Astrocyte (in vitro differentiated cells and primary cell): ENCODE measurements at regions not wholly inside any gene's neighbourhood (a gene's known extent, or its start where the extent isn't known, plus 50 kb on each side); places are given as distances from the start of the nearest gene placed in this dataset.

Experiments used
- DNase-seq: peaks from one replicate; pipeline ENCODE4 v3.0.0-alpha.2; 2010; ENCODE audit warnings: low read depth
- FAIRE-seq: peaks from 2 replicates; lab custom pipeline; 2011; peaks lifted over from hg19 to GRCh38; lab: Jason Lieb, UNC
- H2AFZ ChIP-seq: 2 replicates; pipeline ENCODE4 v1.6.0; 2012; ENCODE audit warnings: low read depth, low read length, inconsistent platforms
- H3K27ac ChIP-seq: 2 replicates; pipeline ENCODE4 v1.5.1; 2011; ENCODE audit warnings: low read depth, low read length, inconsistent platforms
- H3K27me3 ChIP-seq: 2 replicates; pipeline ENCODE4 v1.6.0; 2011; ENCODE audit warnings: low read length, inconsistent platforms; ENCODE audit not compliant: insufficient read depth
- H3K36me3 ChIP-seq: 2 replicates; pipeline ENCODE4 v1.5.1; 2011; ENCODE audit warnings: low read length, inconsistent platforms; ENCODE audit not compliant: insufficient read depth
- H3K4me1 ChIP-seq: 2 replicates; pipeline ENCODE4 v1.5.1; 2011; ENCODE audit warnings: low read length, inconsistent platforms; ENCODE audit not compliant: insufficient read depth
- H3K4me2 ChIP-seq: 2 replicates; pipeline ENCODE4 v1.6.0; 2012; ENCODE audit warnings: low read length, inconsistent platforms
- H3K4me3 ChIP-seq: 2 replicates; pipeline ENCODE4 v1.5.1; 2011; ENCODE audit warnings: low read depth, mild to moderate bottlenecking, low read length, inconsistent platforms; ENCODE audit not compliant: insufficient read depth
- H3K79me2 ChIP-seq: 2 replicates; pipeline ENCODE4 v1.6.0; 2012; ENCODE audit warnings: mild to moderate bottlenecking, low read length, inconsistent platforms; ENCODE audit not compliant: insufficient read depth
- H3K9ac ChIP-seq: 2 replicates; pipeline ENCODE4 v1.6.0; 2012; ENCODE audit warnings: mild to moderate bottlenecking, low read length, inconsistent platforms
- H3K9me3 ChIP-seq: 2 replicates; pipeline ENCODE4 v1.5.1; 2012; ENCODE audit warnings: low read depth, mild to moderate bottlenecking, low read length, inconsistent platforms; ENCODE audit not compliant: insufficient read depth
- H4K20me1 ChIP-seq: 2 replicates; pipeline ENCODE4 v1.6.0; 2012; ENCODE audit warnings: low read length, inconsistent platforms; ENCODE audit not compliant: insufficient read depth
- H3K27ac Mint-ChIP-seq: one replicate; pipeline ENCODE4 v1.8.0; 2021; ENCODE audit warnings: mild to moderate bottlenecking, mixed read lengths; ENCODE audit not compliant: unreplicated experiment
- H3K27me3 Mint-ChIP-seq: one replicate; pipeline ENCODE4 v1.8.0; 2021; ENCODE audit warnings: low read depth, mixed read lengths; ENCODE audit not compliant: unreplicated experiment
- H3K36me3 Mint-ChIP-seq: one replicate; pipeline ENCODE4 v1.8.0; 2021; ENCODE audit warnings: low read depth, mixed read lengths; ENCODE audit not compliant: unreplicated experiment
- H3K4me1 Mint-ChIP-seq: one replicate; pipeline ENCODE4 v1.8.0; 2021; ENCODE audit warnings: low read depth, mixed read lengths; ENCODE audit not compliant: unreplicated experiment
- H3K4me3 Mint-ChIP-seq: one replicate; pipeline ENCODE4 v1.8.0; 2021; ENCODE audit warnings: mild to moderate bottlenecking, moderate library complexity, mixed read lengths; ENCODE audit not compliant: unreplicated experiment
- H3K9me3 Mint-ChIP-seq: one replicate; pipeline ENCODE4 v1.8.0; 2021; ENCODE audit warnings: mild to moderate bottlenecking, mixed read lengths; ENCODE audit not compliant: unreplicated experiment
- EZH2 ChIP-seq: IDR thresholded peaks from 2 replicates; pipeline ENCODE4 v1.6.1; 2012; ENCODE audit warnings: mild to moderate bottlenecking, low read length, inconsistent platforms; ENCODE audit not compliant: insufficient read depth
- TF ChIP-seq, protein P1 (sequence below): IDR thresholded peaks from 2 replicates; pipeline ENCODE4 v1.5.1; 2011; ENCODE audit warnings: low read depth, mild to moderate bottlenecking, inconsistent platforms, low read length, moderate library complexity; ENCODE audit not compliant: insufficient read depth

- Histone ChIP-seq H3K9ac (no peak overlapping the region), H3K9me3 (no peaks in the 10 kb centered on the region), H3K4me3 (no peak overlapping the region), H3K36me3 (no peaks in the 10 kb centered on the region), H4K20me1 (no peaks in the 10 kb centered on the region), H3K4me2 (peak overlapping the region; percentile 31), H3K4me1 (peaks cover 11% of the 10 kb centered on the region), H3K79me2 (no peaks in the 10 kb centered on the region), H3K27ac (no peak overlapping the region), H3K27me3 (no peaks in the 10 kb centered on the region), H2AFZ (peak overlapping the region; percentile 37)
- no peak for TF ChIP-seq EZH2
- TF ChIP-seq, protein P1, sequence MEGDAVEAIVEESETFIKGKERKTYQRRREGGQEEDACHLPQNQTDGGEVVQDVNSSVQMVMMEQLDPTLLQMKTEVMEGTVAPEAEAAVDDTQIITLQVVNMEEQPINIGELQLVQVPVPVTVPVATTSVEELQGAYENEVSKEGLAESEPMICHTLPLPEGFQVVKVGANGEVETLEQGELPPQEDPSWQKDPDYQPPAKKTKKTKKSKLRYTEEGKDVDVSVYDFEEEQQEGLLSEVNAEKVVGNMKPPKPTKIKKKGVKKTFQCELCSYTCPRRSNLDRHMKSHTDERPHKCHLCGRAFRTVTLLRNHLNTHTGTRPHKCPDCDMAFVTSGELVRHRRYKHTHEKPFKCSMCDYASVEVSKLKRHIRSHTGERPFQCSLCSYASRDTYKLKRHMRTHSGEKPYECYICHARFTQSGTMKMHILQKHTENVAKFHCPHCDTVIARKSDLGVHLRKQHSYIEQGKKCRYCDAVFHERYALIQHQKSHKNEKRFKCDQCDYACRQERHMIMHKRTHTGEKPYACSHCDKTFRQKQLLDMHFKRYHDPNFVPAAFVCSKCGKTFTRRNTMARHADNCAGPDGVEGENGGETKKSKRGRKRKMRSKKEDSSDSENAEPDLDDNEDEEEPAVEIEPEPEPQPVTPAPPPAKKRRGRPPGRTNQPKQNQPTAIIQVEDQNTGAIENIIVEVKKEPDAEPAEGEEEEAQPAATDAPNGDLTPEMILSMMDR, result no peak
- no peak for FAIRE-seq
- H3K36me3 Mint-ChIP-seq, result no peaks in the 10 kb centered on the region
- no peaks in the 10 kb centered on the region for H3K9me3 Mint-ChIP-seq
- no peak overlapping the region for H3K4me3 Mint-ChIP-seq
- no peaks in the 10 kb centered on the region for H3K27me3 Mint-ChIP-seq
- peak; percentile 20 for DNase-seq
- no peak overlapping the region for H3K27ac Mint-ChIP-seq
- no peaks in the 10 kb centered on the region for H3K4me1 Mint-ChIP-seq
Measured at GRCh38 chr3:73719861-73720260, 95.1 kb upstream of the PDZRN3 start.

DNA sequence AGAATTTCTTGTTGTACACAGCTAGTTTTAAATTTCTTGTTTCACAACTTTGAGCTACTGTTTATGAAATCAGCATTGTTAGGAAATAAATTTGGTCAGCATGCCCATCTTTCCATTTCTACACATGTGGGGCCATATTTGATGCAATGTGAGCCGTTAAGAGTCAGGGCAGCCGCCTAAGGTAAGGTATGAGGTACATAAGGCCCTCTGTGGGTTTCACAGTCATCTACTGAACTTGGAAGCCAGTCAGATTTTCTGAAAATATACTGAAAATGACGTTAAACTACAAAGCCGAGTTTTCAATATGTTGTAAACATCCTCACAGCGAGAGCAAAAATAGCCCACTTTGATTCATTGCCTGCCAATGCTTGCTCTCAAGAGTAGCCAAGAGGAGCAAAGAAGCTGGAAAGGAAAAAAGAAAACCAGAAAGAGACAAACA is 94.7 kb upstream of the PDZRN3 start:
- no peak overlapping the region for H3K27ac Mint-ChIP-seq
- no peak overlapping the region for H3K4me3 Mint-ChIP-seq
- H4K20me1 ChIP-seq, result no peaks in the 10 kb centered on the region

More for the DNA sequence above, 94.7 kb upstream of the PDZRN3 start:
- Histone ChIP-seq H3K27ac (no peak overlapping the region), H3K9me3 (no peaks in the 10 kb centered on the region), H3K4me1 (peaks cover 11% of the 10 kb centered on the region), H3K79me2 (no peaks in the 10 kb centered on the region), H3K4me3 (no peak overlapping the region), H3K36me3 (no peaks in the 10 kb centered on the region), H3K4me2 (peak overlapping the region; percentile 31), H3K9ac (no peak overlapping the region), H2AFZ (peak overlapping the region; percentile 37), H3K27me3 (no peaks in the 10 kb centered on the region)
- FAIRE-seq (no peak), DNase-seq (peak; percentile 55)
- H3K36me3 Mint-ChIP-seq, result no peaks in the 10 kb centered on the region
- no peak for TF ChIP-seq EZH2
- TF ChIP-seq, protein P1, result no peak
- no peaks in the 10 kb centered on the region for H3K9me3 Mint-ChIP-seq
- no peaks in the 10 kb centered on the region for H3K27me3 Mint-ChIP-seq
- no peaks in the 10 kb centered on the region for H3K4me1 Mint-ChIP-seq
